HG03378 (cell line): ENCODE measurements at regions not wholly inside any gene's neighbourhood (a gene's known extent, or its start where the extent isn't known, plus 50 kb on each side); places are given as distances from the start of the nearest gene placed in this dataset.

ENCODE experiments used
- ATAC-seq: cut with Tn5 transposase; IDR thresholded peaks from one replicate; pipeline ENCODE4 v1.9.1; 2021; ENCODE audit warnings: mild to moderate bottlenecking, moderate library complexity; ENCODE audit not compliant: unreplicated experiment

DNA sequence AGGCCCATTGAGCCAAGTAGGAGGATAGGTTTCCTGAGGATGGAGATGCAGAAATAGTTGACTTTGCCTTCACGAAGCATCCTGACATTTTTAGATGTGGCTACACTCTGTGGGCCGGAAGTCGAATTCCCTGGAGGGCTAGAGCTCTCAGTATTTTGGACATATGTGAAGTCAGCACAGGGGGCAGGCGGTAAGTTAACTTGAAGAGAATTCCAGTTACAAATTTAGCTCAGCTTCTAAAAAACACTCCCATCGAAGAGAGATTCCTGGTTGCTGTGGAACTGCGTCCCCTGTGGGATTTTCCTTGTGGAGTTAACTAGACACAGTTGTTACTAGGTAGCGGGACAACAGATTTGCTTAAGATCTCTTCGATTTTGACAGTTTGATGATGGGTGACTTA, 161.9 kb upstream of the RGMA start:
- no peak for ATAC-seq

DNA sequence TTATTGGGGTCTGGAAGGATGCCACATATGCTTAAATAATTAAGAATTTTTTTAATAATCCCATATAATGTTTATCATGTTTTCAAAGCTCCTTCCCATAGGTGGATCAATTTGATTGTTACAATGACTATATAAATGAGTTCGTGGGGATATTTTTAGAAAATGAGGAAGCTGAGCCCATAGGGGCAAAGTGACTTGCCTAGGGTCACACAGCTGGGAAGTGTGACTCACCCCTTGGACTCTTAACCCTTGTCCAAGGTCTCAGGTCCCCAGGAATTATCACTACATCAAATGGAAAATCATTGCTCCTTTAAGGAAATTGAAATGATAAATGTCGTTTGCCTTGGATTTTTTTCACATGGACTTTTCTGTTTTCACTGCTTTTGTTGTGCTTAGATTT, 161.2 kb upstream of the RGMA start:
- no peak for ATAC-seq

- ATAC-seq = no peak
These were observed 160.6 kb upstream of the RGMA start for GRCh38 chr15:93249623-93250022.

DNA sequence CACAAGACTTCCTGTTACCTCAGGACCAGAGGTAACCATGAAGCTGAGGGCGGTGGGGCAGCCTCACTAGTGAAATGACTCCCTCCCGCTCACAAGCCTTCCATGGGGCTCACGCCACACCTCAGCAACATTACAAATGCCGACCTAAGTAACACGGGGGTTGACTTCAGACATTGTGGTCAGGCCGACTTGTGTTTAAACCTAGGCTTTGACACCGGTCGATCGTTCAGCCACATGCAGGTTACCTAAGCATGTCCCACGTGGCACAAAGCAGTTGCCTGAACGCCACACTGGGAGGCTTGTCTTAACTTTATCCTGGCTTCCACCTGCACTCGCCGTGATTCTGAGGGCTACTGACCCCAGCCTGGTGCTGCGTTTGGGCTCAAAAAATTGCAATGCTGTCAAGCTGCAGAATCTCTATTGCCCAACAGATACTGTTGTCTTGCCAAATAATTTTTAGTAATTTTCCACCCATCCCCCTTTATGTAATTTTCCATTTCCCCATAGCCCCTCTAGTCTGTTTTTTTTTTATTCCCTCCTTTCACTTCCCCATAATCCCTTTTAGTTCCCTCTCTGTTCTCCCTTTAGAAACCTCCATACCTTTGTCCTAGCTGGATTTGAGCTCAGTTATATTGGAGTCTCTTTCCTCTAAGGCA, 158.6 kb upstream of the RGMA start:
- no peak for ATAC-seq

DNA sequence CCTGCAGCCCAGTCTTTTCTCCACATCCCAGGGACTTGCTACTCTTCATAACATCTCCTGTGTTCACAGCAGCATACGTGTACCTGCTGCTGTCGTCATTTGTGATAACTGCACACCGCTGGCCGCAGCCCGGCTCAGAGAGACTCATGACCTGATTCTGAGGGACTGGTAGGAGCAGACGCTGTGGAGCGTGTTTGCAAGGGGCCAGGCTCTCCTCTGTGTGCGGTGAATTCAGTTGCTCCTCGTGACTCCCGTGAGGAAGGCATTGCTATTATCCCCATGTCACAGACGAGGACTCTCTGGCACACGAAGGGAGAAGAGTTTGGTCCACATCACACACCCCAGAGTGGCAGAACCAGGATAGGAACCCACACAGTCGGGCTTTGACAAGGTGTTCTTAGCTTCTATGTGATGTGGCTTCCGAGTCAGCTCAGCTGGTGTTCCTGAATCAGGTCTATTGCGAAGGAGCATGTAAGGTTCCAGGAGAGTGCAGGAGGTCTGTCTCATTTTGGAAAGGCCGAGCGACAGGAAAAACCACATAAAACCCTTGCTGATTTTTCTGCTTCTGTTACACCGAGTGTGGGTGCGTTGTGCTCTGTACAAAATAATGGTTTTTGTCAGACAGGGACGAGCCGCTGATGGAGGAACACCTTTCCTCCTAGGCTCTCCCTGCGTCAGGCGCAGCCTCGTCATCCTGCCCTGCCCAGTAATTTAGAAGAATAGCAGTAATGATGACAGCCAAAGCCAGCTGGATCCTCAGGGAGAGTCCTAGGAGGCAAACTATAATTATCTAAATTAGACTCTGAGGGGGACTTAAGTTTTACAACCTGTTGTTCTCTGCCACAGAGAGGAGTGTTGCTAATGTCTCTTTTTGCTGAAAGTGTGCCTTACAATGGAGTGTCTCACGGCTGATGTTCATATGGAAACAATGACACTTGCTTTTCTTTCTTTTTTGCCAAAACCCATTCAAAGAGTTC, 157.5 kb upstream of the RGMA start:
- ATAC-seq = no peak

GRCh38 chr15:93245661-93246042, 156.6 kb upstream of the RGMA start:
- ATAC-seq = no peak

GRCh38 chr15:93244696-93245660, 156.0 kb upstream of the RGMA start:
- no peak for ATAC-seq

GRCh38 chr15:93243573-93243972, 154.6 kb upstream of the RGMA start:
- no peak for ATAC-seq

GRCh38 chr15:93241696-93242585, 152.9 kb upstream of the RGMA start:
- no peak for ATAC-seq

- no peak for ATAC-seq
These were observed 151.0 kb upstream of the RGMA start for GRCh38 chr15:93239993-93240392.

GRCh38 chr15:93239591-93239990, 150.6 kb upstream of the RGMA start:
- ATAC-seq = no peak

DNA sequence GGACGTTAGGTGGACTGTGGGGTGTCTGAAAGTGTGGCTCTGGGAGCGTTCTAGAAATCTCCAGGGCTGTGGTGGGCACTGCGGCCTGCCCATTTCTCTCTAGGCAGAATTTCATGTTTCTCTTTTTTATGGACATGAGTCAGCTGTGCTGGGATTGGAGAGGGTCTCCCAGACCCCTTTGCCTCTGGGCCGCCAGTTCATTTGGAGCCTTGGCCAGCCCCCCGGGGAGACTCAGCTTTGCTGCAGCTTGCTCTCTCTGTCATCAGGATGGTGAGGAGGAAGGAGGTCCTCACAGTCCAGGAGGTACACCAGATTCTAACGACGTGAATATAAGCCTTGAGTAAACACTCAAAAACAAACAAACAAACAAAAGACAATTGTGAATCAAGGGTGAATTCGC, 149.6 kb upstream of the RGMA start:
- no peak for ATAC-seq

- no peak for ATAC-seq
These were observed 147.1 kb upstream of the RGMA start for GRCh38 chr15:93235926-93236780.

DNA sequence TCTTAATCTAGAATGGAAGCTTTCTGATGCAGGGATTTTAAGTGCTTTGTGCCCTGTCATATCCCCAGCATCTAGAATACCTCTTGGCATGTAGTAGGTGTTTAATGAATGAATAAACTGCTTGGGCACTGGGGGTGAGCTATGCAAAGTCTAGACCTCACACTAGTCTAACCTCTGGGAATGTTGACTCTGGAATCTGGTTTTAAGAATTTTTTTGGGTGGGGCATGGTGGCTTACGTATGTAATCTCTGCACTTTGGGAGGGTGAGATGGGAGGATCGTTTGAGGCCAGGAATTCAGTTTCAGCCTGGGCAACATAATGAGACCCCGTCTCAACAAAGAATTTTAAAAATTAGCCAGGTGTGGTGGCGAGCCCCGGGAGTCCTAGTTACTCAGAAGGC, 146.3 kb upstream of the RGMA start:
- no peak for ATAC-seq

GRCh38 chr15:93233710-93234109, 144.7 kb upstream of the RGMA start:
- no peak for ATAC-seq

- no peak for ATAC-seq
These were observed 143.8 kb upstream of the RGMA start for GRCh38 chr15:93232845-93233244.

GRCh38 chr15:93231994-93232393, 143.0 kb upstream of the RGMA start:
- no peak for ATAC-seq

- no peak for ATAC-seq
These were observed 142.4 kb upstream of the RGMA start for GRCh38 chr15:93231261-93231925.

- no peak for ATAC-seq
These were observed 139.5 kb upstream of the RGMA start for GRCh38 chr15:93228546-93228945.
